SK-N-SH treated with all-trans-retinoic acid at 6 μM for 48 hours (cell line): ENCODE measurements at regions not wholly inside any gene's neighbourhood (a gene's known extent, or its start where the extent isn't known, plus 50 kb on each side); places are given as distances from the start of the nearest gene placed in this dataset.

Source experiments
- ATAC-seq: fragments of 200-7000 bp; cut with Tn5 transposase; 3 replicates; pipeline ENCODE4 v1.9.1; 2020; ENCODE audit warnings: mild to moderate bottlenecking, moderate library complexity
- ARNTL ChIP-seq: fragments of 450-650 bp; formaldehyde crosslinking; IDR thresholded peaks from 2 replicates; pipeline ENCODE4 v1.5.0; 2020; ENCODE audit warnings: low read depth, mild to moderate bottlenecking, moderate library complexity, borderline replicate concordance
- BACH2 ChIP-seq: fragments of 250-450 bp; sonication (Bioruptor Pico); IDR thresholded peaks from 2 replicates; pipeline ENCODE4 v1.9.0; 2021; ENCODE audit warnings: mild to moderate bottlenecking, borderline replicate concordance
- CREB5 ChIP-seq: fragments of 250-450 bp; sonication (Bioruptor Pico); IDR thresholded peaks from 2 replicates; pipeline ENCODE4 v1.5.1; 2020; ENCODE audit warnings: low read depth, mild to moderate bottlenecking, moderate library complexity
- CSDC2 ChIP-seq: fragments of 250-450 bp; sonication (Bioruptor Pico); IDR thresholded peaks from 2 replicates; pipeline ENCODE4 v1.5.0; 2020; ENCODE audit warnings: mild to moderate bottlenecking, moderate library complexity
- CSRNP3 ChIP-seq: fragments of 250-450 bp; sonication (Bioruptor Pico); IDR thresholded peaks from 2 replicates; pipeline ENCODE4 v1.5.1; 2021; ENCODE audit warnings: mild to moderate bottlenecking, moderate library complexity
- ESRRG ChIP-seq: fragments of 250-450 bp; sonication (Bioruptor Pico); IDR thresholded peaks from 2 replicates; pipeline ENCODE4 v1.6.1; 2021; ENCODE audit warnings: mild to moderate bottlenecking
- GLIS3 ChIP-seq: fragments of 250-450 bp; sonication (Bioruptor Pico); IDR thresholded peaks from 2 replicates; pipeline ENCODE4 v1.5.0; 2020; ENCODE audit warnings: mild to moderate bottlenecking, moderate library complexity
- ISL1 ChIP-seq: fragments of 250-450 bp; sonication (Bioruptor Pico); IDR thresholded peaks from 2 replicates; pipeline ENCODE4 v2.1.2; 2022; ENCODE audit warnings: mild to moderate bottlenecking, moderate library complexity
- OSR1 ChIP-seq: fragments of 250-450 bp; sonication (Bioruptor Pico); IDR thresholded peaks from 2 replicates; pipeline ENCODE4 v1.8.0; 2022; ENCODE audit warnings: moderate library complexity, mild to moderate bottlenecking, inconsistent platforms
- PPARA ChIP-seq: fragments of 250-450 bp; sonication (Bioruptor Pico); IDR thresholded peaks from 2 replicates; pipeline ENCODE4 v1.5.0; 2020; ENCODE audit warnings: mild to moderate bottlenecking, borderline replicate concordance
- RARB ChIP-seq: fragments of 250-450 bp; sonication (Bioruptor Pico); IDR thresholded peaks from 2 replicates; pipeline ENCODE4 v1.8.0; 2021; ENCODE audit warnings: mild to moderate bottlenecking, moderate library complexity
- SNAI2 ChIP-seq: fragments of 250-450 bp; sonication (Bioruptor Pico); IDR thresholded peaks from 2 replicates; pipeline ENCODE4 v1.5.0; 2020; ENCODE audit warnings: mild to moderate bottlenecking, moderate library complexity
- TCF4 ChIP-seq: fragments of 250-450 bp; sonication (Bioruptor Pico); IDR thresholded peaks from 2 replicates; pipeline ENCODE4 v1.8.0; 2021; ENCODE audit warnings: mild to moderate bottlenecking, moderate library complexity, borderline replicate concordance
- TOX ChIP-seq: fragments of 250-450 bp; sonication (Bioruptor Pico); IDR thresholded peaks from 2 replicates; pipeline ENCODE4 v1.8.0; 2021; ENCODE audit warnings: mild to moderate bottlenecking, moderate library complexity, borderline replicate concordance
- TSHZ2 ChIP-seq: fragments of 250-450 bp; sonication (Bioruptor Pico); IDR thresholded peaks from 2 replicates; pipeline ENCODE4 v1.5.0; 2020; ENCODE audit warnings: mild to moderate bottlenecking, moderate library complexity
- ZC3H10 ChIP-seq: fragments of 250-450 bp; sonication (Bioruptor Pico); IDR thresholded peaks from 2 replicates; pipeline ENCODE4 v1.5.1; 2021; ENCODE audit warnings: mild to moderate bottlenecking, moderate library complexity
- ZFP3 ChIP-seq: fragments of 250-450 bp; sonication (Bioruptor Pico); IDR thresholded peaks from 2 replicates; pipeline ENCODE4 v1.5.0; 2020; ENCODE audit warnings: mild to moderate bottlenecking, moderate library complexity
- ZFP30 ChIP-seq: fragments of 450-650 bp; formaldehyde crosslinking; IDR thresholded peaks from 2 replicates; pipeline ENCODE4 v1.5.0; 2022; ENCODE audit warnings: mild to moderate bottlenecking, moderate library complexity
- ZNF565 ChIP-seq: fragments of 450-650 bp; formaldehyde crosslinking; conservative IDR thresholded peaks from 2 replicates; pipeline ENCODE4 v1.5.0; 2020; ENCODE audit warnings: low read depth, mild to moderate bottlenecking, moderate library complexity
- ZNF70 ChIP-seq: fragments of 450-650 bp; formaldehyde crosslinking; IDR thresholded peaks from 2 replicates; pipeline ENCODE4 v1.5.0; 2020; ENCODE audit warnings: mild to moderate bottlenecking, moderate library complexity
- ZNF8 ChIP-seq: fragments of 450-650 bp; formaldehyde crosslinking; IDR thresholded peaks from 2 replicates; pipeline ENCODE4 v1.5.0; 2020; ENCODE audit warnings: mild to moderate bottlenecking, moderate library complexity
- TF ChIP-seq, protein P1 (sequence below): fragments of 250-450 bp; sonication (Bioruptor Pico); IDR thresholded peaks from 2 replicates; pipeline ENCODE4 v1.8.0; 2020; ENCODE audit warnings: mild to moderate bottlenecking, moderate library complexity, borderline replicate concordance
- TF ChIP-seq, protein P2 (sequence below): fragments of 250-450 bp; sonication (Bioruptor Pico); IDR thresholded peaks from 2 replicates; pipeline ENCODE4 v1.8.0; 2021; ENCODE audit warnings: low read depth, mild to moderate bottlenecking, moderate library complexity, borderline replicate concordance

DNA sequence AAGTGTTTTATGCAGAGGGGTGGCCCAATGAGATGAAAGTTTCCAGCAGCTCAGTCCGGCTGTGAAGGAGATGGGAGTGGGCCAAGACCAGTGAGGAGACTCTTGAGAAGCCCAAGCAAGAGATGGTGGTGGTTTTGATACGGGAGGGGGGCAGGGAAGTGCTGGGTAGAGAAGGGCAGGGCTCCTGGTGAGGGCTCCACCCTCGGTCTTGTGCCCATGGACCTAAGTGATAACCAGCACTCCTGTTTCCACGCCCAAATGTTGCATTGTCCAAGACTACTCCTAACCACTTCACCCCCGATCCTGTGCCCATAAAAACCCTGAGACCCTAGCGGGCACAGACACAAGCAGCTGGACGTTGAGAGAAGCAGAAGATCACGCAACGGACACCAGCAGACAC is 140.9 kb downstream of the MIS18A start:
- no peak for ATAC-seq
- TF ChIP-seq ZFP30 (no peak), PPARA (CRISPR knock-in tag) (no peak), SNAI2 (CRISPR knock-in tag) (no peak), TOX (no peak), ZFP3 (CRISPR knock-in tag) (no peak), BACH2 (CRISPR knock-in tag) (no peak), GLIS3 (CRISPR knock-in tag) (no peak), ZNF70 (CRISPR knock-in tag) (no peak), ZNF565 (CRISPR knock-in tag) (no peak), ISL1 (CRISPR knock-in tag) (no peak), ESRRG (CRISPR knock-in tag) (no peak), CREB5 (CRISPR knock-in tag) (no peak), OSR1 (CRISPR knock-in tag) (no peak), ZNF8 (no peak), RARB (CRISPR knock-in tag) (no peak)
- TF ChIP-seq, protein P1, sequence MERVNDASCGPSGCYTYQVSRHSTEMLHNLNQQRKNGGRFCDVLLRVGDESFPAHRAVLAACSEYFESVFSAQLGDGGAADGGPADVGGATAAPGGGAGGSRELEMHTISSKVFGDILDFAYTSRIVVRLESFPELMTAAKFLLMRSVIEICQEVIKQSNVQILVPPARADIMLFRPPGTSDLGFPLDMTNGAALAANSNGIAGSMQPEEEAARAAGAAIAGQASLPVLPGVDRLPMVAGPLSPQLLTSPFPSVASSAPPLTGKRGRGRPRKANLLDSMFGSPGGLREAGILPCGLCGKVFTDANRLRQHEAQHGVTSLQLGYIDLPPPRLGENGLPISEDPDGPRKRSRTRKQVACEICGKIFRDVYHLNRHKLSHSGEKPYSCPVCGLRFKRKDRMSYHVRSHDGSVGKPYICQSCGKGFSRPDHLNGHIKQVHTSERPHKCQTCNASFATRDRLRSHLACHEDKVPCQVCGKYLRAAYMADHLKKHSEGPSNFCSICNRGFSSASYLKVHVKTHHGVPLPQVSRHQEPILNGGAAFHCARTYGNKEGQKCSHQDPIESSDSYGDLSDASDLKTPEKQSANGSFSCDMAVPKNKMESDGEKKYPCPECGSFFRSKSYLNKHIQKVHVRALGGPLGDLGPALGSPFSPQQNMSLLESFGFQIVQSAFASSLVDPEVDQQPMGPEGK = no peak

- no peak for TF ChIP-seq OSR1 (CRISPR knock-in tag)
- no peak for TF ChIP-seq ISL1 (CRISPR knock-in tag)
- TF ChIP-seq ZNF565 (CRISPR knock-in tag) = no peak
- no peak for TF ChIP-seq ZFP3 (CRISPR knock-in tag)
- no peak for TF ChIP-seq TOX
- TF ChIP-seq TSHZ2 = no peak
- no peak for TF ChIP-seq ESRRG (CRISPR knock-in tag)
- TF ChIP-seq PPARA (CRISPR knock-in tag) = no peak
- TF ChIP-seq, protein P2, sequence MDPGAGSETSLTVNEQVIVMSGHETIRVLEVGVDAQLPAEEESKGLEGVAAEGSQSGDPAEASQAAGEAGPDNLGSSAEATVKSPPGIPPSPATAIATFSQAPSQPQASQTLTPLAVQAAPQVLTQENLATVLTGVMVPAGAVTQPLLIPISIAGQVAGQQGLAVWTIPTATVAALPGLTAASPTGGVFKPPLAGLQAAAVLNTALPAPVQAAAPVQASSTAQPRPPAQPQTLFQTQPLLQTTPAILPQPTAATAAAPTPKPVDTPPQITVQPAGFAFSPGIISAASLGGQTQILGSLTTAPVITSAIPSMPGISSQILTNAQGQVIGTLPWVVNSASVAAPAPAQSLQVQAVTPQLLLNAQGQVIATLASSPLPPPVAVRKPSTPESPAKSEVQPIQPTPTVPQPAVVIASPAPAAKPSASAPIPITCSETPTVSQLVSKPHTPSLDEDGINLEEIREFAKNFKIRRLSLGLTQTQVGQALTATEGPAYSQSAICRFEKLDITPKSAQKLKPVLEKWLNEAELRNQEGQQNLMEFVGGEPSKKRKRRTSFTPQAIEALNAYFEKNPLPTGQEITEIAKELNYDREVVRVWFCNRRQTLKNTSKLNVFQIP (CRISPR knock-in tag) = no peak
- no peak for TF ChIP-seq CREB5 (CRISPR knock-in tag)
- no peak for TF ChIP-seq RARB (CRISPR knock-in tag)
- no peak for TF ChIP-seq BACH2 (CRISPR knock-in tag)
- TF ChIP-seq ARNTL (CRISPR knock-in tag) = no peak
- no peak for TF ChIP-seq ZC3H10 (CRISPR knock-in tag)
- TF ChIP-seq ZFP30 = no peak
- TF ChIP-seq, all 23 proteins: peak for 0
- no peak for ATAC-seq
These were observed 141.6 kb downstream of the MIS18A start for GRCh38 chr21:32137266-32137665.

DNA sequence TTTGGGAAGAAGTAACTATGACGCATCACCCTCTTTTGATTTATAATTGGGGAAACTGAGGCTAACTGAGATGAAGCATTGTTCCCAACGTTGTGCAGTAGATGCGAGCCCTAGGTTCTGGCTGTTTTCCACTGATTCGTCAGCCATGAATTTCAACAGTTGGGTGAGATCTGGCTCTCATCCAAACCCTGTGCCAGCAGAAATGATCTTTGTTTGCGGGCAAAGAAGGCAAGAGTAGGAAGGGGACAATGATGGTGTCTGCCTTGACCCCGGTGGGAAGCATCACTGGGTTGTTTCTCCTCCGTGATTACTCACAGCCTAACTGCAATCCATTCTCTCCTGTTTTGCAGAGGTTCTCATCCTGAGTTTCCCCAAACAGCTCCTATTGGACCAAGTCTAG is 142.3 kb downstream of the MIS18A start:
- no peak for ATAC-seq
- TF ChIP-seq, protein P1 = no peak
- no peak for TF ChIP-seq ZC3H10 (CRISPR knock-in tag)
- no peak for TF ChIP-seq ESRRG (CRISPR knock-in tag)
- no peak for TF ChIP-seq CSDC2 (CRISPR knock-in tag)
- no peak for TF ChIP-seq BACH2 (CRISPR knock-in tag)
- no peak for TF ChIP-seq PPARA (CRISPR knock-in tag)
- TF ChIP-seq OSR1 (CRISPR knock-in tag) = no peak
- TF ChIP-seq ZFP30 = no peak
- no peak for TF ChIP-seq TCF4 (CRISPR knock-in tag)
- TF ChIP-seq ISL1 (CRISPR knock-in tag) = no peak
- no peak for TF ChIP-seq TOX
- no peak for TF ChIP-seq SNAI2 (CRISPR knock-in tag)
- no peak for TF ChIP-seq RARB (CRISPR knock-in tag)
- no peak for TF ChIP-seq CREB5 (CRISPR knock-in tag)
- no peak for TF ChIP-seq ZNF8
- TF ChIP-seq CSRNP3 (CRISPR knock-in tag) = no peak
- no peak for TF ChIP-seq ZFP3 (CRISPR knock-in tag)
